Endodermal cell (in vitro differentiated cells): ENCODE measurements at regions not wholly inside any gene's neighbourhood (a gene's known extent, or its start where the extent isn't known, plus 50 kb on each side); places are given as distances from the start of the nearest gene placed in this dataset.
"Not testable (repeated sequence)": the region's sequence is repeated elsewhere in the genome, so short reads cannot be mapped to it uniquely, and the experiment has no call there.

Experiments used
- DNase-seq: peaks from one replicate; pipeline ENCODE4 v3.0.0-alpha.2; 2017
- H3K27ac ChIP-seq: 2 replicates; pipeline ENCODE4 v1.5.1; 2013; ENCODE audit warnings: mild to moderate bottlenecking, low read depth, low read length, moderate library complexity
- H3K27me3 ChIP-seq: 2 replicates; pipeline ENCODE4 v1.6.1; 2013; ENCODE audit warnings: mild to moderate bottlenecking, low read length, moderate library complexity; ENCODE audit not compliant: insufficient read depth, control insufficient read depth, poor library complexity, severe bottlenecking
- H3K36me3 ChIP-seq: 2 replicates; pipeline ENCODE4 v1.7.0; 2013; ENCODE audit warnings: mild to moderate bottlenecking, low read length, moderate library complexity; ENCODE audit not compliant: control insufficient read depth, insufficient read depth
- H3K4me1 ChIP-seq: one replicate; pipeline ENCODE4 v1.7.0; 2013; ENCODE audit warnings: low read length; ENCODE audit not compliant: control insufficient read depth, insufficient read depth
- H3K4me3 ChIP-seq: 2 replicates; pipeline ENCODE4 v1.5.1; 2013; ENCODE audit warnings: mild to moderate bottlenecking, low read length, moderate library complexity
- H3K9ac ChIP-seq: 2 replicates; pipeline ENCODE4 v1.6.1; 2013; ENCODE audit warnings: mild to moderate bottlenecking, low read length, moderate library complexity; ENCODE audit not compliant: poor library complexity, severe bottlenecking; ENCODE audit errors: extremely low read depth
- H3K9me3 ChIP-seq: 2 replicates; pipeline ENCODE4 v1.6.1; 2013; ENCODE audit warnings: mild to moderate bottlenecking, low read length, moderate library complexity; ENCODE audit not compliant: control insufficient read depth
- H3K27ac Mint-ChIP-seq: 2 replicates; pipeline ENCODE4 v1.8.0; 2020; ENCODE audit warnings: mixed read lengths
- H3K27me3 Mint-ChIP-seq: 2 replicates; pipeline ENCODE4 v1.8.0; 2021; ENCODE audit warnings: mild to moderate bottlenecking, mixed read lengths; ENCODE audit not compliant: insufficient read depth
- H3K36me3 Mint-ChIP-seq: 2 replicates; pipeline ENCODE4 v1.8.0; 2020; ENCODE audit warnings: low read depth, mixed read lengths
- H3K4me1 Mint-ChIP-seq: 2 replicates; pipeline ENCODE4 v1.8.0; 2020; ENCODE audit warnings: mixed read lengths
- H3K4me3 Mint-ChIP-seq: 2 replicates; pipeline ENCODE4 v1.8.0; 2020; ENCODE audit warnings: mild to moderate bottlenecking, moderate library complexity, mixed read lengths
- H3K9me3 Mint-ChIP-seq: 2 replicates; pipeline ENCODE4 v1.8.0; 2020; ENCODE audit warnings: mild to moderate bottlenecking, mixed read lengths
- WGBS, 2 experiments: methylation state at CpG; one replicate each; pipeline versions ENCODE4 v1.1.5 to v1.1.7; 2013; ENCODE audit warnings: missing lambda C conversion rate in 2 of 2, mixed read lengths in 1 of 2; ENCODE audit not compliant: insufficient coverage in 1 of 2, insufficient read length in 1 of 2; 5-methylcytosine and 5-hydroxymethylcytosine counted together

GRCh38 chr9:67555874-67556273 is 302.9 kb upstream of the ANKRD20A1 start:
- H3K9me3 Mint-ChIP-seq, H3K27ac Mint-ChIP-seq, H3K4me3 ChIP-seq, H3K27me3 ChIP-seq, H3K4me3 Mint-ChIP-seq, H3K27ac ChIP-seq, H3K4me1 ChIP-seq, H3K9ac ChIP-seq, H3K4me1 Mint-ChIP-seq, H3K27me3 Mint-ChIP-seq, H3K36me3 Mint-ChIP-seq, H3K36me3 ChIP-seq, H3K9me3 ChIP-seq, DNase-seq: not testable (repeated sequence)
- no CpG with 5 or more reads among the region's 3 CpGs for WGBS, 2 experiments

GRCh38 chr9:67550044-67550443 is 308.7 kb upstream of the ANKRD20A1 start:
- H3K36me3 ChIP-seq, H3K4me3 Mint-ChIP-seq: not testable (repeated sequence)
- WGBS, 2 experiments: no CpG with 5 or more reads among the region's 6 CpGs

GRCh38 chr9:67529834-67530233 is 328.9 kb upstream of the ANKRD20A1 start:
- H3K36me3 ChIP-seq, H3K27me3 ChIP-seq, H3K9me3 ChIP-seq, H3K9ac ChIP-seq, H3K36me3 Mint-ChIP-seq, H3K4me3 ChIP-seq, H3K9me3 Mint-ChIP-seq, H3K27ac Mint-ChIP-seq, H3K27ac ChIP-seq, H3K4me1 Mint-ChIP-seq, H3K4me3 Mint-ChIP-seq, H3K4me1 ChIP-seq, DNase-seq, H3K27me3 Mint-ChIP-seq: not testable (repeated sequence)
- no CpG with 5 or more reads among the region's 4 CpGs for WGBS, 2 experiments

More at GRCh38 chr9:67550044-67550443, 308.7 kb upstream of the ANKRD20A1 start:
- H3K27ac ChIP-seq, H3K9me3 ChIP-seq, H3K9ac ChIP-seq, H3K36me3 Mint-ChIP-seq, H3K27me3 ChIP-seq, H3K27me3 Mint-ChIP-seq, H3K4me1 Mint-ChIP-seq, H3K4me3 ChIP-seq, H3K9me3 Mint-ChIP-seq, H3K27ac Mint-ChIP-seq, DNase-seq, H3K4me1 ChIP-seq: not testable (repeated sequence)

GRCh38 chr9:67516938-67517337 is 341.8 kb upstream of the ANKRD20A1 start:
- H3K4me3 ChIP-seq, H3K27me3 Mint-ChIP-seq, H3K9me3 Mint-ChIP-seq, H3K9me3 ChIP-seq, H3K27ac ChIP-seq, H3K9ac ChIP-seq, H3K4me1 ChIP-seq, H3K27ac Mint-ChIP-seq, H3K36me3 ChIP-seq, H3K36me3 Mint-ChIP-seq, DNase-seq, H3K4me3 Mint-ChIP-seq, H3K4me1 Mint-ChIP-seq, H3K27me3 ChIP-seq: not testable (repeated sequence)
- WGBS, 2 experiments: no CpG with 5 or more reads among the region's 5 CpGs

- not testable (repeated sequence) for H3K27ac Mint-ChIP-seq, H3K27me3 Mint-ChIP-seq, H3K9me3 ChIP-seq, H3K9ac ChIP-seq, H3K4me3 Mint-ChIP-seq, H3K9me3 Mint-ChIP-seq, H3K4me3 ChIP-seq, DNase-seq, H3K27me3 ChIP-seq, H3K27ac ChIP-seq, H3K36me3 Mint-ChIP-seq, H3K36me3 ChIP-seq, H3K4me1 ChIP-seq, H3K4me1 Mint-ChIP-seq
- no CpG with 5 or more reads among the region's 10 CpGs for WGBS, 2 experiments
These were observed 344.1 kb upstream of the ANKRD20A1 start for GRCh38 chr9:67514587-67514986.

- H3K9me3 ChIP-seq, H3K4me1 ChIP-seq, H3K36me3 ChIP-seq, H3K36me3 Mint-ChIP-seq, H3K4me3 Mint-ChIP-seq, H3K27me3 Mint-ChIP-seq, H3K4me3 ChIP-seq, H3K9me3 Mint-ChIP-seq, H3K4me1 Mint-ChIP-seq, H3K27ac Mint-ChIP-seq, H3K27ac ChIP-seq, H3K9ac ChIP-seq, DNase-seq, H3K27me3 ChIP-seq: not testable (repeated sequence)
- WGBS, 2 experiments: no CpG with 5 or more reads among the region's 2 CpGs
These were observed 354.9 kb upstream of the ANKRD20A1 start for GRCh38 chr9:67503728-67504369.

GRCh38 chr9:67492028-67492427 is 366.7 kb upstream of the ANKRD20A1 start:
- not testable (repeated sequence) for H3K27me3 ChIP-seq, H3K4me3 Mint-ChIP-seq, H3K36me3 Mint-ChIP-seq, H3K9ac ChIP-seq, DNase-seq, H3K9me3 ChIP-seq, H3K4me1 ChIP-seq, H3K27ac Mint-ChIP-seq, H3K27ac ChIP-seq, H3K27me3 Mint-ChIP-seq, H3K4me1 Mint-ChIP-seq, H3K9me3 Mint-ChIP-seq, H3K36me3 ChIP-seq, H3K4me3 ChIP-seq
